BJ (cell line): ENCODE measurements at regions not wholly inside any gene's neighbourhood (a gene's known extent, or its start where the extent isn't known, plus 50 kb on each side); places are given as distances from the start of the nearest gene placed in this dataset.

Experiments used
- CTCF ChIA-PET: fragments of 350-600 bp; formaldehyde crosslinking; extraction: SDS; loops from one replicate; lab custom pipeline; 2021; ENCODE audit warnings: antibody characterized with exemption, inconsistent platforms; lab: Yijun Ruan, JAX
- POLR2A ChIA-PET: fragments of 300-600 bp; sonication (Branson Sonifier 250); formaldehyde crosslinking; extraction: SDS; loops from one replicate; lab custom pipeline; 2021; ENCODE audit warnings: antibody characterized with exemption; lab: Charles Lee
- DNase-seq: peaks from one replicate; pipeline ENCODE4 v3.0.0-alpha.2; 2011; ENCODE audit warnings: low read depth
- H3K27me3 ChIP-seq: 2 replicates; pipeline ENCODE4 v1.6.0; 2011; ENCODE audit warnings: low read length; ENCODE audit not compliant: control insufficient read depth, insufficient read depth
- H3K36me3 ChIP-seq: 2 replicates; pipeline ENCODE4 v1.5.1; 2011; ENCODE audit warnings: low read length; ENCODE audit not compliant: control insufficient read depth, insufficient read depth
- H3K4me3 ChIP-seq: 2 replicates; pipeline ENCODE4 v1.5.1; 2011; ENCODE audit warnings: low read depth, mild to moderate bottlenecking, control low read depth, low read length
- CTCF ChIP-seq: IDR thresholded peaks from 2 replicates; pipeline ENCODE4 v1.5.1; 2011; ENCODE audit warnings: low read depth, mild to moderate bottlenecking, control low read depth, inconsistent platforms, low read length, moderate library complexity; ENCODE audit not compliant: insufficient read depth

GRCh38 chr2:8394131-8394530 lies 287.7 kb upstream of the ID2 start:
- ChIA-PET POLR2A (no interaction called here), CTCF (interaction anchor here (0.6 kb wide), 1 partner anchor 244 kb away, joined by 3 read pairs; no protein-coding TSS in a partner anchor)
- H3K4me3 ChIP-seq = no peak overlapping the region
- H3K27me3 ChIP-seq = no peaks in the 10 kb centered on the region
- no peak for TF ChIP-seq CTCF
- no peaks in the 10 kb centered on the region for H3K36me3 ChIP-seq
- DNase-seq = no peak

- POLR2A ChIA-PET = no interaction called here
- Histone ChIP-seq H3K4me3 (no peak overlapping the region), H3K27me3 (no peaks in the 10 kb centered on the region), H3K36me3 (no peaks in the 10 kb centered on the region)
- DNase-seq = no peak
- no peak for TF ChIP-seq CTCF
- CTCF ChIA-PET = interaction anchor here (0.6 to 1.6 kb wide), 3 partner anchors 13 to 244 kb away, joined by 3 read pairs; no protein-coding TSS in a partner anchor
These were observed 287.1 kb upstream of the ID2 start for GRCh38 chr2:8394569-8395359.

GRCh38 chr2:8395718-8396117 lies 286.1 kb upstream of the ID2 start:
- TF ChIP-seq CTCF = no peak

GRCh38 chr2:8398040-8398668 lies 283.7 kb upstream of the ID2 start:
- TF ChIP-seq CTCF = no peak
- POLR2A ChIA-PET = no interaction called here
- H3K36me3 ChIP-seq = no peaks in the 10 kb centered on the region

More at GRCh38 chr2:8395718-8396117, 286.1 kb upstream of the ID2 start:
- no peak for DNase-seq
- CTCF ChIA-PET = interaction anchor here (0.6 to 1.6 kb wide), 3 partner anchors 12 to 74 kb away, joined by 3 read pairs; no protein-coding TSS in a partner anchor
- no peaks in the 10 kb centered on the region for H3K27me3 ChIP-seq
- no peaks in the 10 kb centered on the region for H3K36me3 ChIP-seq
- H3K4me3 ChIP-seq = no peak overlapping the region
- POLR2A ChIA-PET = interaction anchor here (0.6 to 0.7 kb wide), 2 partner anchors 11 to 723 kb away, joined by 3 to 4 read pairs; no protein-coding TSS in a partner anchor

GRCh38 chr2:8399731-8400130 lies 282.1 kb upstream of the ID2 start:
- Histone ChIP-seq H3K4me3 (no peak overlapping the region), H3K36me3 (no peaks in the 10 kb centered on the region), H3K27me3 (no peaks in the 10 kb centered on the region)
- no peak for DNase-seq
- ChIA-PET POLR2A (no interaction called here), CTCF (no interaction called here)
- no peak for TF ChIP-seq CTCF

More at GRCh38 chr2:8398040-8398668, 283.7 kb upstream of the ID2 start:
- CTCF ChIA-PET = no interaction called here
- DNase-seq = no peak
- Histone ChIP-seq H3K4me3 (no peak overlapping the region), H3K27me3 (no peaks in the 10 kb centered on the region)
